LNCAP (cell line): ENCODE measurements at regions not wholly inside any gene's neighbourhood (a gene's known extent, or its start where the extent isn't known, plus 50 kb on each side); places are given as distances from the start of the nearest gene placed in this dataset.

Source experiments
- TF ChIP-seq, protein P1 (sequence below): fragments of 450-650 bp; IDR thresholded peaks from 2 replicates; pipeline ENCODE4 v1.5.1; 2017; ENCODE audit warnings: mild to moderate bottlenecking

GRCh38 chr3:106577241-106577640 is 708.4 kb upstream of the CBLB start:
- TF ChIP-seq, protein P1, sequence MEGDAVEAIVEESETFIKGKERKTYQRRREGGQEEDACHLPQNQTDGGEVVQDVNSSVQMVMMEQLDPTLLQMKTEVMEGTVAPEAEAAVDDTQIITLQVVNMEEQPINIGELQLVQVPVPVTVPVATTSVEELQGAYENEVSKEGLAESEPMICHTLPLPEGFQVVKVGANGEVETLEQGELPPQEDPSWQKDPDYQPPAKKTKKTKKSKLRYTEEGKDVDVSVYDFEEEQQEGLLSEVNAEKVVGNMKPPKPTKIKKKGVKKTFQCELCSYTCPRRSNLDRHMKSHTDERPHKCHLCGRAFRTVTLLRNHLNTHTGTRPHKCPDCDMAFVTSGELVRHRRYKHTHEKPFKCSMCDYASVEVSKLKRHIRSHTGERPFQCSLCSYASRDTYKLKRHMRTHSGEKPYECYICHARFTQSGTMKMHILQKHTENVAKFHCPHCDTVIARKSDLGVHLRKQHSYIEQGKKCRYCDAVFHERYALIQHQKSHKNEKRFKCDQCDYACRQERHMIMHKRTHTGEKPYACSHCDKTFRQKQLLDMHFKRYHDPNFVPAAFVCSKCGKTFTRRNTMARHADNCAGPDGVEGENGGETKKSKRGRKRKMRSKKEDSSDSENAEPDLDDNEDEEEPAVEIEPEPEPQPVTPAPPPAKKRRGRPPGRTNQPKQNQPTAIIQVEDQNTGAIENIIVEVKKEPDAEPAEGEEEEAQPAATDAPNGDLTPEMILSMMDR = no peak

DNA sequence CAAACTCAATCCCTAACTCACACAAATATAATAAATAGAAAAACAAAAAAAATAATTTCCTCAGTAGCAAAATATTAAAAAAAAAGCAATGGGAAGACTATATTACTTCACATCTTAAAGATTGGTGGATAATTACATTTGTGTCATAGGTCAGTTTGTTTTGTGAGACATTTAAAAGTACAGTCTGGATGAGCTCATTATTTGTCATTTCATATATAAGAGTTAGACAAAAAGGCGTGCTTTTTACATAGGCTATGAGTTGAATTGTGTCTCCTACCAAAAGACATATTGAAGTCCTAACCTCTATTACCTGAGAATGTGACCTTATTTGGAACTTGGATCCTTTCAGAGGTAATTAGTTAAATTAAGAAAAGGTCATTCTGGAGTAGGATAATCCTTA is 710.1 kb upstream of the CBLB start:
- TF ChIP-seq, protein P1 = no peak

DNA sequence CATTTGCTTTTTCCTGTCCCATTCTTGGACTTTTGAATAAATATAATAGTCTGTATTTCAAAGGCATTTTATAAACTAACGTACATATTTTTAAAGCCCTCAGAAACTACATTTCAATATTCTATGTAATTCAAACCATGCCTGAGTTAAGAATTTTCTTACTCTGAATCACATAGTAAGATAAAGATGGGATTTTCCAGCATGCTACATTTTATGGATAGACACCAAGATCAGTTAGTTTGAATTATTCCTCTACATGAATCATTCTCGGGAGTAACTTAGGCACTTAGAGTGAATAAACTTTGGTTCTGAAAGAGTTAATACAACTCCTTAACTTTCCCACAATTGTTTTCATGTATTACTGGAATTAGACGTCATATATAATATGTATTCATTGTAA is 713.3 kb upstream of the CBLB start:
- TF ChIP-seq, protein P1 = no peak

- TF ChIP-seq, protein P1 = no peak
Measured at GRCh38 chr3:106587551-106587950, 718.7 kb upstream of the CBLB start.

GRCh38 chr3:106588739-106589138 is 719.9 kb upstream of the CBLB start:
- TF ChIP-seq, protein P1 = no peak

GRCh38 chr3:106589311-106589942 is 720.6 kb upstream of the CBLB start:
- TF ChIP-seq, protein P1 = no peak

DNA sequence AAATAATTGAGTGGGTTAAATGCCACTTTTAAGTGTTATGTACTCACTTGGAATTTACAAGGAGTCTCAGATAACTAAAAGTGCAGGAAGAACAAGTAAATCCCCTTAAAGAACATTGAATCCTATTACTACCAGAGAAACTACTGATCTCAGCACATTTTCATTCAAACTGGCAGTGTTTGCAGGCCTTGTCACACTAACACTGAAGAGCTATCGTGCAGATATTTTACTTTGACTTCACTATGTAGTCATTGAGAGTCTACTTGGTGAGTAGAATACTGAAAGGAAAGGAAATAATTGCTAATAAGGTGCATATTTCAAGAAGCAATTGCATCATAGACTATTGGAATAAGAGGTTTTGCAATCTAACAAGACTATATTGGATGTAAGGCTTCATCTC is 721.4 kb upstream of the CBLB start:
- TF ChIP-seq, protein P1 = no peak

GRCh38 chr3:106593381-106593780 is 724.6 kb upstream of the CBLB start:
- TF ChIP-seq, protein P1 = no peak
